Activated CD4-positive, alpha-beta memory T cell treated with anti-CD3 and anti-CD28 coated beads for 36 hours (primary cell): ENCODE measurements at regions not wholly inside any gene's neighbourhood (a gene's known extent, or its start where the extent isn't known, plus 50 kb on each side); places are given as distances from the start of the nearest gene placed in this dataset.

Experiments used
- CTCF ChIA-PET: fragments of 350-600 bp; sonication (Branson Sonifier 250); formaldehyde crosslinking; loops from one replicate; lab custom pipeline; 2021; ENCODE audit warnings: antibody characterized with exemption, inconsistent platforms; lab: Charles Lee
- POLR2A ChIA-PET: fragments of 350-600 bp; sonication (Branson Sonifier 250); formaldehyde crosslinking; loops from one replicate; lab custom pipeline; 2021; ENCODE audit warnings: antibody characterized with exemption; lab: Charles Lee
- DNase-seq: peaks from one replicate; pipeline ENCODE4 v3.0.0-alpha.2; 2020
- H3K27ac Mint-ChIP-seq: one replicate; pipeline ENCODE4 v1.8.0; 2021; ENCODE audit warnings: mixed read lengths
- H3K27me3 Mint-ChIP-seq: one replicate; pipeline ENCODE4 v1.8.0; 2021; ENCODE audit warnings: mixed read lengths
- H3K36me3 Mint-ChIP-seq: one replicate; pipeline ENCODE4 v1.8.0; 2021; ENCODE audit warnings: mixed read lengths
- H3K4me1 Mint-ChIP-seq: one replicate; pipeline ENCODE4 v1.8.0; 2021; ENCODE audit warnings: low read depth, mixed read lengths
- H3K4me3 Mint-ChIP-seq: one replicate; pipeline ENCODE4 v1.8.0; 2021; ENCODE audit warnings: mild to moderate bottlenecking, mixed read lengths
- H3K9me3 Mint-ChIP-seq: one replicate; pipeline ENCODE4 v1.8.0; 2021; ENCODE audit warnings: mixed read lengths
- intact Hi-C: fragments of 100-400 bp; cut with micrococcal nuclease; formaldehyde crosslinking; loops from one replicate; pipeline ENCODE4 v1.15.1; 2023

DNA sequence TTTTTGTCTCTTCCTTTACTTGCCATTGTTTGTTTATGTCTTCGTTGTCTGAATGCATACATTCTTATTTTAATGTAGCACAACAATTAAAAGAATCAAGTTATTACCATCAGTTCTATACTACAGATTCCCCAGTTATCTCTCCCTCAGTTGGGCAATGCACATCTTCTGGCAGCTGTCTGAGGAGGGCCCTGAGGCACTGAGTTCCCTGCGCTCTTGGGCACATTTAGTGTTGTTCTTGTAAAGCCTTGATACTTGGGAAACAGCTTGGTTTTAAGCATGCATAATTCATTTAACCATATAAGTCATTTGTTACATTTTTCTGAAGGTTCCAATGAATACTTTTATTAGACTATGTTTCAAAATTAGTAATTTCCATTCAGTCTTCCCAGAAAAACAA is 117.9 kb downstream of the C6orf118 start:
- no peak overlapping the region for H3K4me3 Mint-ChIP-seq
- DNase-seq, result no peak
- CTCF ChIA-PET, result no interaction called here
- peaks cover 4% of the 10 kb centered on the region for H3K9me3 Mint-ChIP-seq
- intact Hi-C loops, result no loop called here
- H3K4me1 Mint-ChIP-seq, result no peaks in the 10 kb centered on the region
- POLR2A ChIA-PET, result no interaction called here
- no peaks in the 10 kb centered on the region for H3K36me3 Mint-ChIP-seq
- no peaks in the 10 kb centered on the region for H3K27me3 Mint-ChIP-seq
- no peak overlapping the region for H3K27ac Mint-ChIP-seq

DNA sequence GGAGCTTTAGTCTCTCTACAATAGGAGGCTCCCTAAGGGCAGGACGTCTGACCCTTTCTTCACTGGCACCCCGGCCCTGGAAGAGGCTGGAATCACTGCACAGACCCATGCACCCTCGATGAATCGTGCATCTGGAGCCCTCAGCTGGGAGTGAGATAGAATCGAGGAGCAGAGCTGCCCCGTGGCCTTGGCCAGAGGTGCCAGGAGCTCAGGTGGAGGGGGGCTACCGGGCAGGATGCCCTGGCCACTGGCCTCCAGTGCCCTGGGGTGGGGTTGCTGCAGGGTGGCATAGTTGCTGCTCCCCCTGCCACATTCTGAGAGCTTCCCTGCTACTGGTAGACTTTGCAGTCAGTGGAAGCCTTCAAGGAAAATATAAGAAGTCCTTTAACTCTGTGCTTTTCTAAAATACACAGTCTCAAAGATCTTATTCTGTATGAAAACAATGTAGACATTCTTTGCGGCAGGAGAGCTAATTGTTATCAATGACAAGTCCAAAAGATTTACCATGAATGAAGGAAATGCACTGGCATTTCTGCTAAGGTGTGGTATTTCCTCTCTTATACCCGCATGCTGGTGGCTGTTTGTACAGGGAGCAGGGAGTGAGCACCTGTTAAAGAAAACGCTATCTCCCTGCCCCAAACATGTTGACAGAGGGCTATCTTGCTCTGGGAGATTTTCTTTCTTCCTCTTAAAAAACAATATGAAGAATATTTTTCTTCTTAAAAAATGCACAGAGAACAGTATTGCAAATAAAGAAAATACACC is 122.8 kb downstream of the C6orf118 start:
- intact Hi-C loops, result no loop called here
- H3K4me1 Mint-ChIP-seq, result no peaks in the 10 kb centered on the region
- H3K4me3 Mint-ChIP-seq, result no peak overlapping the region
- ChIA-PET CTCF (no interaction called here), POLR2A (no interaction called here)
- no peaks in the 10 kb centered on the region for H3K36me3 Mint-ChIP-seq
- no peaks in the 10 kb centered on the region for H3K27me3 Mint-ChIP-seq
- H3K9me3 Mint-ChIP-seq, result peaks cover 7% of the 10 kb centered on the region
- no peak overlapping the region for H3K27ac Mint-ChIP-seq
- no peak for DNase-seq

DNA sequence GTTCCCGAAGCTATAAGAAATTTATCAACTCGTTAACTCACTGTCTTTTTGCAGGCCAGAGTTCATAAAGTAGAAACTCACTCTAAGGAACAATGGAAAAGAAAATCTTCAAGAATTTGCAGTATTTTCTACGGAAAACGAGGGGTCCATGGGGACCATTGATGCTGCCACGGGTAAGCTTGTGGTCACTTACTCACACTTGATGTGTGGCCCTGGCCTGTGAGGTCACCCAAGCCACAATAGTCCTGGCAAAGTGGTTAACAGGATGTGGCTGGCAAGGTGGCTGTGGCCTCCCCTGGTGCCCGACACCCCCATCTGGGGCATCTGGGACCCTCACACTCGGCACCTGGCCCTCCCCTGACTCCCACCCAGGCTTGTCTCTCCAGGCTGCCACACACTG is 123.4 kb downstream of the C6orf118 start:
- intact Hi-C loops, result no loop called here
- H3K36me3 Mint-ChIP-seq, result no peaks in the 10 kb centered on the region
- H3K4me3 Mint-ChIP-seq, result no peak overlapping the region
- H3K27me3 Mint-ChIP-seq, result no peaks in the 10 kb centered on the region
- CTCF ChIA-PET, result no interaction called here
- POLR2A ChIA-PET, result no interaction called here
- no peak for DNase-seq
- H3K27ac Mint-ChIP-seq, result no peak overlapping the region
- no peaks in the 10 kb centered on the region for H3K4me1 Mint-ChIP-seq
- peaks cover 9% of the 10 kb centered on the region for H3K9me3 Mint-ChIP-seq

DNA sequence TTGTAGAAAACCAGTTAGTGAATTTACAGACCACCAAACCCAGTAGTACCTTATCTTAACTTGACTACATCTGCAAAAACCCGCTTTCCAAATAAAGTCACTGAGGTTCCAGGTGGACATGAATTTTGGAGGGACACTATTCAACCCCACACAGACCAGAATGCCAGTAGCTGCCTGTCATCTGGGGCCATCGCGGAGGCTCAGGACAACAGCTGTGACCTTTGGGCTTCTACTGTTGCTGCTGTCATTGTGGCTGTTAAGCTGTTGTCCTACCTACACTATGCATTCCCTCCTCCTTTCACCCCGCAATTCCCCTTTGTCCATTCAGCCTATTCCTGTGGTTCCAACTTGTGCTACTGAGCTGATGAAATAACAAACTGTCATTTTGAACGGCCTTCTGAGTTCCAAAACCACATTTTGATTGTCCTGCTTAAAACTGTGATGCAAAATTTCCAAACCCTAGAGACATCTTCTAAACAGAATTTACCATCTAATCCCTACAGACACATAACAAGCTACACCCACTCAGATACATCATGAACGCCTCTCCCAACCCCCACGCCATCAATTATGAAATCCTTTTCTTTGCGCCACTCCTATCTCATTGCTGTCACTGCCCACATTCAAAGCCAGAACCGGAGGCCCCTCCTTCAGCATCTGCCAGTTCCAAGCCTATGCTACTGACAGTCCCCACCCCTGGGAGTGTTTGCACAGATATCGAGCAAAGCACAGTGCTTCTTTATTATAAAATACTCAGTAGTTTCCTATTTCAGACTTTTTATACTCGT is 125.0 kb downstream of the C6orf118 start:
- intact Hi-C loops, result no loop called here
- Mint-ChIP-seq H3K36me3 (no peaks in the 10 kb centered on the region), H3K27me3 (no peaks in the 10 kb centered on the region), H3K4me3 (no peak overlapping the region), H3K4me1 (no peaks in the 10 kb centered on the region), H3K27ac (no peak overlapping the region), H3K9me3 (peaks cover 9% of the 10 kb centered on the region)
- CTCF ChIA-PET, result no interaction called here
- POLR2A ChIA-PET, result no interaction called here
- DNase-seq, result no peak

DNA sequence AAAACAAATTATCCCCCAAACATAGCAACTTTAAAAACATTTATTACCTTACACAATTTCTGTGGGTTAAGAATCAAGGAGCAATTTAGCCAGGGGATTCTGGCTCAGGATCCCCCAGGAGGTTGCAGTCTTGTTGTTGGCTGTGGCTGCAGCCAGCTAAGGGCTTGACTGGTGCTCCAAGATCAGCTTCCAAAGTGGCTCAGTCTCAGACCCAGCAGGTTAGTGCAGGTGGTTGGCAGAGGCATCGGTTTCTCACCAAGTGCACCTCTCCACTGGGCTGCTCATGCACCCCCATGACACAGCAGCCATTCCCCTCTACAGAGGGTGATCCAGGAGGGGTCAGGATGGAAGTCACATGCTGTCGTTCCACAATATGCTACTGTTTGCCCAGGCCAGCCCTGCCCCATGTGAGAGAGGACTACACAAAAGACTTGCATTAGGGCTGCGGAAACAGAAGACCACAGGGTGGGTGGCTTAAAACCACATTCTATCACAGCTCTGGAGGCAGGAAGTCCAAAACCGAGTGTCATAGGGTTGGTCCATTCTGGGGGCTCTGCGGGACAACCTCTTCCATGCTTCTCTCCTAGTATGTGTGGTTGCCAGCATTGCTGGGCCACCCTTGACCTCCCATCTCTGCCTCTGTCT is 125.8 kb downstream of the C6orf118 start:
- Mint-ChIP-seq H3K4me3 (no peak overlapping the region), H3K27me3 (no peaks in the 10 kb centered on the region), H3K4me1 (no peaks in the 10 kb centered on the region), H3K9me3 (peaks cover 9% of the 10 kb centered on the region), H3K36me3 (no peaks in the 10 kb centered on the region), H3K27ac (no peak overlapping the region)
- no peak for DNase-seq
- ChIA-PET CTCF (no interaction called here), POLR2A (no interaction called here)
- intact Hi-C loops, result no loop called here

DNA sequence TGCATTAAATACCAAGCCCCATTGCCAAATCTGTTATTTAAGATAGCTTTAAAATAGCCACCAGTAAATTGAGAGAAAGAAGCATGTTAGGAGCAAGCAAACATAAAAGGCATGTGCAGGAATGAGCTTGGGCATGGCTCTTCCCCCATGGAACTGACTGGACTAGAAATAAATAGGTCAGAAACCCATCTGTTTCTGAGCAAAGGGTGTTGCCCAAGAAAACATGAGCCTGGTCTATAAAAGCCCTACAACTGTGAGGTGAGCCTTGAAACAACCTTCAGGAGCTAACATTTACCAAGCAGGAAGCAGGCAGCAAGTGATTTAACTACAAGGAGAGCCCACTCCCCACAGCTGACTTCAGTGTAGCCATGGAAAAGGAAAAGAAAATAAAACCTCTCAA is 126.3 kb downstream of the C6orf118 start:
- intact Hi-C loops, result no loop called here
- Mint-ChIP-seq H3K36me3 (no peaks in the 10 kb centered on the region), H3K27ac (no peak overlapping the region), H3K4me3 (no peak overlapping the region), H3K27me3 (no peaks in the 10 kb centered on the region), H3K4me1 (no peaks in the 10 kb centered on the region), H3K9me3 (peaks cover 9% of the 10 kb centered on the region)
- CTCF ChIA-PET, result no interaction called here
- POLR2A ChIA-PET, result no interaction called here
- no peak for DNase-seq

DNA sequence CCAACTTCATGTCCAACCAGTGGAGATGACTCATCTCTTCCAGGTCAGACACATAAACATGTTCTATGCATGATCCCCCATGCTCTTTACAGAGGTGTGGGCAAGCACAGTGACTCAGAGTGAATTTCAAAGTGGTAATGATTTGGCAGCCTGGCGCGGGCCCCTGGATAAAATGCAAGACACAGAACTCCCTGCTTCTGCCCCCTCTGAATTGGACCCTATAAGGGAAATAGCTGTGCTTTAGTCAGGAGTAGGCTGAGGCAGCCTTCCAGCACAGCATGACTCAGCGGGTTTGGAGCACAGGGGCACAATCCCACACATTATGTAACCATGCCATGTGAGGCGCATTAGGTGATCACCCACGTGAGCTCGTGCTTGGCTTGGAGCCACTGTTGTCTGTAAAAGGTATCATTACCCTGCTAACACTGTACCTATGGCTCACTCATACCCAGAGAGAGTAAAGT is 127.4 kb downstream of the C6orf118 start:
- no peak overlapping the region for H3K27ac Mint-ChIP-seq
- CTCF ChIA-PET, result interaction anchor here (0.7 kb wide), 1 partner anchor 83 kb away, joined by 3 read pairs; no protein-coding TSS in a partner anchor

DNA sequence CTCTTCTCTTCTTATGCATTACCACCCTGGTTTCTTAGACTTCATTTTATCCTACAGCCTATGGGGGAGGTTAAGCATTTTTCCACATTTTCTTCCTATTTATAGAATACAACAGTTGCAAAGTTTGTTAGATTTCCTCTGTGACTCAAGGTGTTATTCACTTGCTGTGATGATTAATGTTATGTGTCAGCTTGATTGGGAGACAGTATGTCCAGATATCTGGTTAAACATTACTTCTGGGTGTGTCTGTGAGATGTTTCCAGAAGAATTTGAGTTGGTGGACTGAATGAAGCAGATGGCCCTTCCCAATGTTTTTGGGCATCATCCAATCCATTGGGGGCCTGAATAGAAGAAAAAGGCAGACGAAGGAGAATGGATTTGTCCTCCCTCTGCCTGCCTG is 131.3 kb downstream of the C6orf118 start:
- no peak overlapping the region for H3K27ac Mint-ChIP-seq
- H3K36me3 Mint-ChIP-seq, result no peaks in the 10 kb centered on the region
- H3K27me3 Mint-ChIP-seq, result no peaks in the 10 kb centered on the region
- H3K4me3 Mint-ChIP-seq, result no peak overlapping the region
- POLR2A ChIA-PET, result no interaction called here
- no peak for DNase-seq
- no peaks in the 10 kb centered on the region for H3K4me1 Mint-ChIP-seq
- intact Hi-C loops, result no loop called here
- CTCF ChIA-PET, result no interaction called here
- peaks cover 12% of the 10 kb centered on the region for H3K9me3 Mint-ChIP-seq

More for the DNA sequence above, 127.4 kb downstream of the C6orf118 start:
- intact Hi-C loops, result no loop called here
- no peak for DNase-seq
- Mint-ChIP-seq H3K4me1 (no peaks in the 10 kb centered on the region), H3K36me3 (no peaks in the 10 kb centered on the region), H3K4me3 (no peak overlapping the region), H3K9me3 (peaks cover 9% of the 10 kb centered on the region), H3K27me3 (no peaks in the 10 kb centered on the region)
- POLR2A ChIA-PET, result no interaction called here

DNA sequence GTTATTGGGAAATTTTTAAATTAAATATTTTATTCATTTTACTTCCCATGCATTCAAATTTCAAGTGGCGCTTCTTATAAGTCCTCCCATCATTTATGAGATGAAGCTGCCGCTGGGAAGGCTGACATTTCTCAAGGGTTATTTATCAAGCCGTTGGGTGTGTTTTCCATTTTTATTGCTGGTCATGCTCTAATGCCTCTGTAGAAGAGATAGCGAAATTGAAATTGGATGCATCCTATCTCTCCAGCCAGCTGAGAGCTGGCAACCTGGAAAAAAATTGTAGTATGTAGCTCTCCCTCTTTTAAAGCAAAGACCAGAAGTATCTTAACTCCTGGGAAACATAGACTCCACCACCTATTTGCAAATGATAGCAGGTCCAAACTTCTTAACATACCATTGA is 135.9 kb downstream of the C6orf118 start:
- intact Hi-C loops, result no loop called here
- no peak for DNase-seq
- Mint-ChIP-seq H3K4me3 (no peak overlapping the region), H3K27ac (no peak overlapping the region), H3K36me3 (no peaks in the 10 kb centered on the region), H3K27me3 (no peaks in the 10 kb centered on the region), H3K4me1 (no peaks in the 10 kb centered on the region), H3K9me3 (peaks cover 12% of the 10 kb centered on the region)
- POLR2A ChIA-PET, result no interaction called here
- CTCF ChIA-PET, result no interaction called here

DNA sequence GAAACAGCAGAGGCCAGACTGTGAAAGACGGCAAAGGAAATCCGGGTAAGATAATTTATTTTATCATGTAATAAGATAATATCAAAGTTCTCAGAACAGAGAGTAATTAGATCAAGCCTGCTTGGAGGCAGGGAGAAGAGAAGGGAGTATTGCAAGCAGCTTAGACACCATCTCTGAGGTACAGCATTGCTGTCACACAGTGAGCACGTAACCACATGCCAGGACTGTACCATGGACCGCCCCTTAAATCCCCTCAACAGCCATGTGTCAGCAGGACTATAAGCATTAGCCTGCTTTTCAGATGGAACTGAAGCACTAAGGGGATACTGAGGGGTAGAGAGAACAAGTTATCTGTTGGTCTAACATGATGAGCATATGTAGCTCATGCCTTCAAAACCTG is 141.5 kb downstream of the C6orf118 start:
- Mint-ChIP-seq H3K36me3 (no peaks in the 10 kb centered on the region), H3K4me1 (no peaks in the 10 kb centered on the region), H3K27me3 (no peaks in the 10 kb centered on the region), H3K27ac (no peak overlapping the region), H3K4me3 (no peak overlapping the region), H3K9me3 (peaks cover 17% of the 10 kb centered on the region)
- DNase-seq, result no peak
- POLR2A ChIA-PET, result no interaction called here
- intact Hi-C loops, result no loop called here
- CTCF ChIA-PET, result no interaction called here

DNA sequence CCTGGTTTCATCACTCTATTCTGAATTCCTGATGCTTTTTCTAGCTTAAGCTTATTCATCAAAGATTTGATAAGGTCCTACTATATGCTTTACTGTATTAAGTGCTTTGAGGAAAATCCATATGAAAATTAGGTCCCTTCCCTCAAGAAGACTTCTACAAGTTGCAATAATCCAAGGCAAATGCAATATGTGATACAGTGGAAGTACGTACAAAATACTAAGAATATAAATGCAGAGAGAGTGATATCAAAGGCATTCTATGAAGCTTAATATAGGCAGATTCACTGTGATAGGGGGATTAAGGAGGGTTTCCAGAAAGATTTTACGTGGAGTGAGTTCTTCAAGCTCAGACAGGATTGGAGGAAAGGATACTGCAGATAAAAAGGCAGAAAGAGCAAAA is 142.1 kb downstream of the C6orf118 start:
- H3K36me3 Mint-ChIP-seq, result no peaks in the 10 kb centered on the region
- intact Hi-C loops, result no loop called here
- H3K4me1 Mint-ChIP-seq, result no peaks in the 10 kb centered on the region
- DNase-seq, result no peak
- no peak overlapping the region for H3K27ac Mint-ChIP-seq
- ChIA-PET POLR2A (no interaction called here), CTCF (no interaction called here)
- H3K9me3 Mint-ChIP-seq, result peaks cover 20% of the 10 kb centered on the region
- H3K27me3 Mint-ChIP-seq, result no peaks in the 10 kb centered on the region
- no peak overlapping the region for H3K4me3 Mint-ChIP-seq

DNA sequence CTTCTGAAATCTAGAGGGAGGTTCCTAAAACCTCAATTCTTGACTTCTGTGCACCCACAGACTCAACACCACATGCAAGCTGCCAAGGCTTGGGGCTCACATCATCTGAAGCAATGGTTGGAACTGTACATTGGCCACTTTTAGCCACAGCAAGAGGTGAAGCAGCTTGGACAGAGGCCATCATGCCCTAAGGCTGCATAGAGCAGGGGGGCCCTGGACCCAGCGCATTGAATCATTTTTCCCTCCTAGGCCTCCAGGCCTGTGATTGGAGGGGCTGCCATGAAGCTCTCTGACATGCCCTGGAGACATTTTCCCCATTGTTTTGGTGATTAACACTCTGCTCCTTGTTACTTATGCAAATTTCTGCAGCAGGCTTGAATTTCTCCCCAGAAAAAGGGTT is 145.9 kb downstream of the C6orf118 start:
- no peaks in the 10 kb centered on the region for H3K4me1 Mint-ChIP-seq
- DNase-seq, result no peak
- H3K9me3 Mint-ChIP-seq, result peaks cover 16% of the 10 kb centered on the region
- H3K27ac Mint-ChIP-seq, result no peak overlapping the region
- CTCF ChIA-PET, result no interaction called here
- no peaks in the 10 kb centered on the region for H3K36me3 Mint-ChIP-seq
- POLR2A ChIA-PET, result no interaction called here
- H3K4me3 Mint-ChIP-seq, result no peak overlapping the region
- no peaks in the 10 kb centered on the region for H3K27me3 Mint-ChIP-seq
- intact Hi-C loops, result no loop called here
